GM18858 (cell line): ENCODE measurements at regions not wholly inside any gene's neighbourhood (a gene's known extent, or its start where the extent isn't known, plus 50 kb on each side); places are given as distances from the start of the nearest gene placed in this dataset.
"Not testable (repeated sequence)": the region's sequence is repeated elsewhere in the genome, so short reads cannot be mapped to it uniquely, and the experiment has no call there.

ENCODE experiments used
- ATAC-seq: cut with Tn5 transposase; IDR thresholded peaks from one replicate; pipeline ENCODE4 v1.9.1; 2021; ENCODE audit not compliant: unreplicated experiment

- no peak for ATAC-seq
Observed at GRCh38 chr6:167748458-167749379, 78.0 kb upstream of the AFDN start.

GRCh38 chr6:167750956-167751358 is 75.8 kb upstream of the AFDN start:
- ATAC-seq: no peak

GRCh38 chr6:167751579-167752115 is 75.1 kb upstream of the AFDN start:
- no peak for ATAC-seq

- ATAC-seq: not testable (repeated sequence)
Observed at GRCh38 chr6:167753281-167753680, 73.4 kb upstream of the AFDN start.

GRCh38 chr6:167754691-167755090 is 72.0 kb upstream of the AFDN start:
- ATAC-seq: no peak

- no peak for ATAC-seq
Observed at GRCh38 chr6:167755461-167755860, 71.2 kb upstream of the AFDN start.

- no peak for ATAC-seq
Observed at GRCh38 chr6:167756597-167756996, 70.1 kb upstream of the AFDN start.

- no peak for ATAC-seq
Observed at GRCh38 chr6:167757249-167757648, 69.5 kb upstream of the AFDN start.

GRCh38 chr6:167757821-167758220 is 68.9 kb upstream of the AFDN start:
- no peak for ATAC-seq

- no peak for ATAC-seq
Observed at GRCh38 chr6:167758309-167759023, 68.2 kb upstream of the AFDN start.

- no peak for ATAC-seq
Observed at GRCh38 chr6:167759206-167759605, 67.5 kb upstream of the AFDN start.

GRCh38 chr6:167759912-167760311 is 66.8 kb upstream of the AFDN start:
- ATAC-seq: no peak

GRCh38 chr6:167760979-167761793 is 65.5 kb upstream of the AFDN start:
- ATAC-seq: no peak

- no peak for ATAC-seq
Observed at GRCh38 chr6:167761794-167762258, 64.9 kb upstream of the AFDN start.

- ATAC-seq: no peak
Observed at GRCh38 chr6:167762259-167762962, 64.3 kb upstream of the AFDN start.

- ATAC-seq: no peak
Observed at GRCh38 chr6:167763056-167763944, 63.4 kb upstream of the AFDN start.

GRCh38 chr6:167764215-167764614 is 62.5 kb upstream of the AFDN start:
- ATAC-seq: no peak

GRCh38 chr6:167764713-167765479 is 61.8 kb upstream of the AFDN start:
- ATAC-seq: no peak
